OCI-LY3 (cell line): ENCODE measurements at regions not wholly inside any gene's neighbourhood (a gene's known extent, or its start where the extent isn't known, plus 50 kb on each side); places are given as distances from the start of the nearest gene placed in this dataset.

Experiments used
- CTCF ChIP-seq: fragments of 200-600, 300-600 bp; sonication (generic); IDR thresholded peaks from 2 replicates; pipeline ENCODE4 v1.5.1; 2014; ENCODE audit warnings: antibody characterized with exemption, low read length, low read depth
- EZH2phosphoT487 ChIP-seq: fragments of 200-600 bp; shearing (Covaris generic); IDR thresholded peaks from 2 replicates; pipeline ENCODE4 v1.6.1; 2018; ENCODE audit warnings: antibody characterized with exemption, mixed run types, low read depth

GRCh38 chr2:199575416-199575815, 117.7 kb upstream of the SATB2 start:
- TF ChIP-seq CTCF (no peak), EZH2phosphoT487 (no peak)
